HTR-8/SVneo (cell line): ENCODE measurements at regions not wholly inside any gene's neighbourhood (a gene's known extent, or its start where the extent isn't known, plus 50 kb on each side); places are given as distances from the start of the nearest gene placed in this dataset.

Experiments
- DNase-seq: peaks from one replicate; pipeline ENCODE4 v3.0.0; 2011; ENCODE audit warnings: low spot score, mixed read lengths; ENCODE audit not compliant: insufficient read length
- FAIRE-seq: peaks from 2 replicates; lab custom pipeline; 2011; peaks lifted over from hg19 to GRCh38; lab: Jason Lieb, UNC

- DNase-seq = no peak
- FAIRE-seq = no peak
These were observed 71.2 kb upstream of the WNT11 start for GRCh38 chr11:76277298-76278175.

- no peak for FAIRE-seq
- no peak for DNase-seq
These were observed 70.5 kb upstream of the WNT11 start for GRCh38 chr11:76276781-76277155.

GRCh38 chr11:76276046-76276780, 69.9 kb upstream of the WNT11 start:
- DNase-seq (no peak), FAIRE-seq (no peak)

GRCh38 chr11:76275446-76275845, 69.1 kb upstream of the WNT11 start:
- DNase-seq (no peak), FAIRE-seq (no peak)

GRCh38 chr11:76271068-76271467, 64.8 kb upstream of the WNT11 start:
- DNase-seq (no peak), FAIRE-seq (no peak)

- FAIRE-seq = no peak
- DNase-seq = no peak
These were observed 64.1 kb upstream of the WNT11 start for GRCh38 chr11:76270389-76270788.

GRCh38 chr11:76269661-76270261, 63.5 kb upstream of the WNT11 start:
- FAIRE-seq (no peak), DNase-seq (no peak)

- no peak for FAIRE-seq
These were observed 62.9 kb upstream of the WNT11 start for GRCh38 chr11:76269247-76269646.

GRCh38 chr11:76268498-76268897, 62.2 kb upstream of the WNT11 start:
- DNase-seq (no peak), FAIRE-seq (peak; percentile 92)

More at GRCh38 chr11:76269247-76269646, 62.9 kb upstream of the WNT11 start:
- DNase-seq = no peak

- DNase-seq = no peak
- no peak for FAIRE-seq
These were observed 61.3 kb upstream of the WNT11 start for GRCh38 chr11:76267556-76267955.

GRCh38 chr11:76266286-76267100, 60.2 kb upstream of the WNT11 start:
- DNase-seq = peak; percentile 80
- peak; percentile 82 for FAIRE-seq

GRCh38 chr11:76265771-76266241, 59.5 kb upstream of the WNT11 start:
- no peak for DNase-seq
- FAIRE-seq = no peak

- FAIRE-seq (no peak), DNase-seq (no peak)
These were observed 57.4 kb upstream of the WNT11 start for GRCh38 chr11:76263657-76264056.

GRCh38 chr11:76263166-76263565, 56.9 kb upstream of the WNT11 start:
- no peak for FAIRE-seq
- no peak for DNase-seq

GRCh38 chr11:76260296-76260925, 54.1 kb upstream of the WNT11 start:
- FAIRE-seq (no peak), DNase-seq (no peak)

- FAIRE-seq (no peak), DNase-seq (no peak)
These were observed 53.1 kb upstream of the WNT11 start for GRCh38 chr11:76259299-76259908.

- no peak for FAIRE-seq
- DNase-seq = no peak
These were observed 50.9 kb upstream of the WNT11 start for GRCh38 chr11:76257074-76257719.

GRCh38 chr11:76256448-76256847, 50.1 kb upstream of the WNT11 start:
- DNase-seq (no peak), FAIRE-seq (no peak)
